ENCODE measurements at regions not wholly inside any gene's neighbourhood (a gene's known extent, or its start where the extent isn't known, plus 50 kb on each side); places are given as distances from the start of the nearest gene placed in this dataset.

DNA sequence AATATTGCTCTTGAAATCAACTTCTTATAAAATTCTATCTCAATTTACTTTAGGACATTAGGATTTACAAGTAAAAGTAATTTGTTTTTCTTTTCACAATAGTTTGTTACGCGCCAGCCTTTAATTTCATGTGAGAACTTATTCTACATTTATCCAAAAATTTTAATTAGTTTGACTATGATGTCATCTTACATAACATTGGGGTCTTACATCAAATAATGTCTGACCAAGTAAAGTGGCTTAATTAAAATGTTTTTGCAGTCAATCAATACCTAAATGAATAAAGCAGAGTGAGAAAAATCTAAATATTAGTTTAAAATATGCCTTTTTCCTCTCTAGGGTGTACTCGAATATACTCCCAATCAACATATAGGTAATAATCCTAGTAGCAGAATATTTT, 666.2 kb upstream of the FBXO33 start:
- H3K4me3 ChIP-seq (replicated peaks; ENCODE audit: low read depth, low read length): no peak overlapping the region
- TF ChIP-seq, protein P1, sequence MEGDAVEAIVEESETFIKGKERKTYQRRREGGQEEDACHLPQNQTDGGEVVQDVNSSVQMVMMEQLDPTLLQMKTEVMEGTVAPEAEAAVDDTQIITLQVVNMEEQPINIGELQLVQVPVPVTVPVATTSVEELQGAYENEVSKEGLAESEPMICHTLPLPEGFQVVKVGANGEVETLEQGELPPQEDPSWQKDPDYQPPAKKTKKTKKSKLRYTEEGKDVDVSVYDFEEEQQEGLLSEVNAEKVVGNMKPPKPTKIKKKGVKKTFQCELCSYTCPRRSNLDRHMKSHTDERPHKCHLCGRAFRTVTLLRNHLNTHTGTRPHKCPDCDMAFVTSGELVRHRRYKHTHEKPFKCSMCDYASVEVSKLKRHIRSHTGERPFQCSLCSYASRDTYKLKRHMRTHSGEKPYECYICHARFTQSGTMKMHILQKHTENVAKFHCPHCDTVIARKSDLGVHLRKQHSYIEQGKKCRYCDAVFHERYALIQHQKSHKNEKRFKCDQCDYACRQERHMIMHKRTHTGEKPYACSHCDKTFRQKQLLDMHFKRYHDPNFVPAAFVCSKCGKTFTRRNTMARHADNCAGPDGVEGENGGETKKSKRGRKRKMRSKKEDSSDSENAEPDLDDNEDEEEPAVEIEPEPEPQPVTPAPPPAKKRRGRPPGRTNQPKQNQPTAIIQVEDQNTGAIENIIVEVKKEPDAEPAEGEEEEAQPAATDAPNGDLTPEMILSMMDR (IDR thresholded peaks at IDR 0.05; ENCODE audit: low read length, missing control alignments): no peak
- no peak for DNase-seq (ENCODE audit: low read depth)

DNA sequence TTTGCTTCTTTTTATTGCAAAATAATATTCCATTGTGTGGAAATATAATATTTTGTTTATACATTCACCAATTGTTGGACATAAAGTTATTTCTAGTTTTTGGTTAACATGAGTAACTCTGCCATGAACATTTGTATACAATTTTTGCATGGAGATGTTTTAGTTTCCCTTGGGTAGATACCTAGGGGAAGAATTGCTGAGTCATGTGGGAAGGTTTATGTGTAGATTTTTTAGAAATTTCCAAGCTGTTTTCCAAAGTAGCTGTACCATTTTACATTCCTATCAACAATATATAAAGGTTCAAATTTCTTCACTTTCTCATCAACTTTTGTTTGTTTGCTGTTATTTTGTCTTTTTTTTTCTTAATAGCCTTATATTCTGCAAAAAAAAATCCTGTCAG, 664.7 kb upstream of the FBXO33 start:
- H3K4me3 ChIP-seq (replicated peaks; ENCODE audit: low read depth, low read length): no peak overlapping the region
- TF ChIP-seq, protein P1 (IDR thresholded peaks at IDR 0.05; ENCODE audit: low read length, missing control alignments): no peak
- DNase-seq (ENCODE audit: low read depth): no peak

DNA sequence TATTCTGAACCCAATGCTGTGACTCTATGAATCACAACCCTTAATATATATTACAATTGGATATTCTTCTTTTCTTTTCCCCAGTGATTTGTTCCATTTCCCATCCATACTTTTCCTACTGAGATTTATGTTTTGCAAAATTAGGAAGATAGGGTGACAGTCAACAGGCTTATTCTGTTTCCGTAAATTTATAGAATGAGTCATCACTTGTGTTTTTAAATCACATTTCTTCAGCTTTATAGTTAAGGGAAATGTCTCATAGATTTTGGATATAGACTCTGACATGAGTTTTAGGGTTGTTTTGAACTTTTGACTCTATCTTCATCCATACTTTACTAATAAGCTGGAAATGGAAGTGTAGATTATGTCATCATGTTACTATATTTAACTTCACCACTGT, 661.6 kb upstream of the FBXO33 start:
- TF ChIP-seq, protein P1 (IDR thresholded peaks at IDR 0.05; ENCODE audit: low read length, missing control alignments): no peak
- DNase-seq (ENCODE audit: low read depth): no peak
- H3K4me3 ChIP-seq (replicated peaks; ENCODE audit: low read depth, low read length): no peak overlapping the region

- H3K4me3 ChIP-seq (replicated peaks; ENCODE audit: low read depth, low read length): no peak overlapping the region
- no peak for DNase-seq (ENCODE audit: low read depth)
- TF ChIP-seq, protein P1 (IDR thresholded peaks at IDR 0.05; ENCODE audit: low read length, missing control alignments): no peak
Measured at GRCh38 chr14:40074169-40074568, 641.9 kb upstream of the FBXO33 start.

- TF ChIP-seq, protein P1 (IDR thresholded peaks at IDR 0.05; ENCODE audit: low read length, missing control alignments): no peak
- no peak for DNase-seq (ENCODE audit: low read depth)
- H3K4me3 ChIP-seq (replicated peaks; ENCODE audit: low read depth, low read length): no peak overlapping the region
Measured at GRCh38 chr14:40072175-40072574, 639.9 kb upstream of the FBXO33 start.

DNA sequence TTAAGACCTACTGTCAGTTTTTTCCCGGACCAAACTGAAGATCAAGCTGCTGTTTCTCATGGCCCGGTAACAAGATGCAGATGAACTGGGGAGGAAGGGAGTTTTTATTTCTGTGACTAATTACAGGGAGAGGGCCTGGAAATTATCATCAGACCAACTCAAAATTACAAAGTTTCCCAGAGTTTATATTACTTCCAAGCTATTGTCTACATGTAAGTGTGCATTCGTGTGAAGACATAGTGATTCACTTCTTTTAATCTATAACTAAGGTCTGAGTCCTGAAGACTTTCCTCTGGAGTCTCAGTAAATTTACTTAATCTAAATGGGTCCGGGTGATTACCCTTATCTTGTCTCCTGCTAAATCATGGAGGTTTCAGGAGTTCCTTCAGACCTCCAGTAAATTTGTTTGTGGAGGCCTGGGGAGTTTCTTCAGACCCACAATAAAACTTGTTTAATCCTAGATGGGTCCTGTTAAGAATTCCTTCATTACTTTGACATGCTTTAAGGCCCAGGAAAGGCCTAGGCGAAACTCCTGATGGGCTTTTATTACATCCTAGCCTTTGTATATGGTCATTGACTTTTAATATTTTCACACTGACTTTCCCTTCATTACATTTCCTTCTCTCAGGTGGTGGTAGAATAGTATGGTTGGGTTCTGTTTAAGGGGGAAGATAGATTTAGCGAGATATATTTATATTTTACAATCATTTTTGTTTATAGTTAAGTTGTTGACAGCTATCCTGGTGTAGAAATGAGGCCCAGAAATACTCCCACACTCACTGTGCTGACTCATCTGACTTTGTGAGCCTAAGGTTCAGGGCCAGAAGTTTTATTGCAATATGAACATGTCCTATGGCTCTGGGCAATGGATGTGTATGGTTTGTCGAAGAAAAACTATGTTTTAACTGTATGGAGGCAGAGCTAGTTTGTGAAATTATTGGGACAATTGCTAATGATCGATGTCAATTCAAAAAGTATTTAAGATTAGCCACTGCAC, 627.0 kb upstream of the FBXO33 start:
- TF ChIP-seq, protein P1 (IDR thresholded peaks at IDR 0.05; ENCODE audit: low read length, missing control alignments): no peak
- DNase-seq (ENCODE audit: low read depth): no peak

More for the DNA sequence above, 627.0 kb upstream of the FBXO33 start:
- H3K4me3 ChIP-seq (replicated peaks; ENCODE audit: low read depth, low read length): no peak overlapping the region
